Hematopoietic multipotent progenitor cell treated with erythropoietin and hydrocortisone succinate and interleukin-3 and kit ligand, for 15 days (in vitro differentiated cells): ENCODE measurements at regions not wholly inside any gene's neighbourhood (a gene's known extent, or its start where the extent isn't known, plus 50 kb on each side); places are given as distances from the start of the nearest gene placed in this dataset.
"Not testable (repeated sequence)": the region's sequence is repeated elsewhere in the genome, so short reads cannot be mapped to it uniquely, and the experiment has no call there.

Source experiments
- DNase-seq: peaks from one replicate; pipeline ENCODE4 v3.0.0-alpha.2; 2015; ENCODE audit warnings: low spot score

DNA sequence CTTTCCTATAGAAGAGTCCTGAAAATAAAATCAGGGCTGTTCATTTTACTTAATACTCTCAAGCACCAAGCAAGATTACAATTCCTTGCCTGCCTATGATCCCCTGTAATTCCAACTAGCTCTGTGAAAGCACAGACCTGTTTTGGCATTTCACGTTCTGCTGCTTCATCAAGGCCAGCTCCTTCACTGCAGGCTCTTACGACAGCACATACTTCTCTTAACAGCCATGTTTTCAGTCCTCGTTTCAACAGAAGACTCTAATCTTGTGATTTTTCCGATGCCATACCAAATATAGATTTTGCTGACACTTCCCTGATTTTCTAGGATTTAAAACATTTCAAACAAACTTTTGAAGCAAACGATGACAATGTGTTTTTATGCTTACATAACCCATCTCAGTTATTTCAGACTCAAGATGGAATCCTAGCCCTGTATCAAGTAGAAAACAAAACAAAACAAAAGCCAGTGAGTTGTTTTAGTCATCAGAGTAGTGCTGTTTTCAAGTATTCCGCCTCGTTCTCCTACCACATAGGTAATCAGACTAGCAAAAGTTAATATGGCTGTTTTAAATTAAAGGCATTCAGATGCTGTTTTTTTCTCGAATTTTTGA lies 616.5 kb upstream of the CITED2 start:
- DNase-seq = no peak

DNA sequence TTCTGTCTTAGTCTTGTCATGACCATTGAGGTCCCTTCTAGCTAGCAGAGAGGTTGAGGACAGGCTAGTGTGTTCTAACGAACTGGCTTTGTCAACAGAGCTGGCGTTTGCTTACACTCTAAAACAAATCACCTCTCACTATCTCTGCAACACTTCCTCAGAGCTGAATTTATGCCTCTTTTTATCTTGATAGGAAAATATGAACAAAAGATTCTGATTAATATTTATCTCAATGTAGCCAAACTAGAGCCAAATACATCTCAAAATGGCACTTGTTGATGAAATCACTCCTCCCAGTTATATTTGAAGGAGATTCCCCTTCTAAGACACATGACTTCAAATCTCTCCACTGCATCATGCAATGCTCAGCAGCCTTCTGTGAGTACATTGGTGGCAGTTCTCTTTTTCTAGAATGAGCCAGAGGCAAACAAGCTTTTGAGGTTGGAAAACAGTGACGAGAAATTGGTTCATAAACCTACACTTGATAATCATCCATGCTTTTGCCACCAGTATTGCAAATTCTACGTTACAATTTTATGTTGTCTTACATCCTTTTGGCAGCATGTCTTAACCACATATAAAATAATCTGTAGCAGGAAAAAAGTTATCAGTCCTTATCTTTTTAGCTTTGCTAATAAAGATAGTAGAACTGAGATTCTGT lies 615.7 kb upstream of the CITED2 start:
- DNase-seq = no peak

DNA sequence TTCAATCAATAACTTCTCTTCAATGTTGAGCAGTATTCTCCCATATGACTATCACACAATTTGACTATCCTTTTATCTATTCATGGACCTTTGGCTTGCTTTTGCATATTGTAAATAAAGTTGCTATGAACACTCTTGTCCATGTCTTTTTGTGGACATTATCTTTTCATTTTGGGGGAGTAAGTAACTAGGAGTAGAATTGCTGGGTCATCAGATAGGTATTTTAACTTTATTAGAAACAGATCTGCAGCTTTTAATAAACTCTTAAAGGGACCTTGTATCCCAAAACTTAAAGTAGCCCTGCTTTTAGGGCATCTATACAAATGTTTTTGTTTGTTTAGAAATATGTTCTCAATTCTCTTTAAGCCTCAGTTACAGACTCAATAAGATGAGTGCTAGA lies 614.2 kb upstream of the CITED2 start:
- DNase-seq = no peak

DNA sequence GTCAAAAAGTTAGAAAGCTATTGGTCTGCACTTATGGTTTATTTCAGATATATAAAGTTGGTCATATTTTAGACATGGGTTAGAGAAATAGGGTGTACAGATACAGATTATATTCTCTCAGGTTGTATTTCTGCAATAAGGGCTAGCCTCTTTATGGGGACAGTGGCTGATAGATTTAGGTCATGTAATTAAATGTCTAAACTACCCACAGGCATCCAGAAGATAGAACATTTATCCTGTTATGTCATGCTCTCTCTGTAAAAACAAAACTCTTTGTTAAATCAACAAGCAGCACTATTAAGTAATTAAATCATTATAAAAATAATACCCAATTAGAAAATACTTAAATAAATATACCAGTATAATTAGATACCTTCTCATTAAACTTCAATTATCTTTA lies 612.6 kb upstream of the CITED2 start:
- DNase-seq = no peak

DNA sequence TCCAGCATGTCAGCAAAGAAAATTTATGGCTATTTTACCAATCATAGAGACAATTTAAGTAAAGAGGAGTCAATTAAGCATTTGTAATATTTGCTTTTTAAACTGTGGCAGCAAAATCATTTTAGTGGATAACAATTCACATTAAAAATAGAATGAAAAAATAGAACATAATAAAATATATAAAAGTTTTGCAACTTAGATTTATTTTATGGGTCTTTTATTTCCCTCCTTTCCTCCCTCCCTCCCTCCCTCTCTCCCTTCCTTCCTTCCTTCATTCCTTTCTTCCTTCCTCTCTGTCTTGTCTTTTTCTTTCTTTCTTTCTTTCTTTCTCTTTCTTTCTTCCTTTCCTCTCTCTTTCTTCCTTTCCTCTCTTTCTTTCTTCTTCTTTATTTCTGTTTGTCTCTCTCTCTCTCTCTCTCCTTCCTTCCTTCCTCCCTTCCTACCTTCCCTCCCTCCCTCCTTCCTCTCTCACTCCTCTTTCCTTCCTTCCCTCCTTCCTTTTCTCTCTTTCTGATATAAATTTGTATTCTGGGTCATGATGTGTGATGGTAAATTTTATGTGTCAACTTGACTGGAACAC lies 610.9 kb upstream of the CITED2 start:
- DNase-seq = no peak

DNA sequence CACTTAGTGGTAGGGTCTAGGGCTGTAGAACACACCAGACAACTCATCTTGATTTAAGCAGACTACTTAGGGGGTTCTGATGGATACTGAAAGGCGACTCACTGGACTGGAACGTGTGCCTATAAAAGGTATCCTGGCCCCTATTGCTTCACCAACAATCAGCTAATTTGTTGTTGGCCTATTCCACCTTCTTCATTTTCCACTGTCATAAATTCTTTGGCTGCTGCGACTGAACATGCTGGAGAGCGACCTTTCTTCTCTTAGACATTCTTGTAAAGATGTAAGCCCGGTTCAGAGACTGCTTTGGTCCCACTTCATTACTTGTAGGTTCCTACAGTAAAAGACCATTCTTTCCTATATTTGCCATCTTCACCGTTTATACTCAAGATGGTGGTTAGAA lies 609.9 kb upstream of the CITED2 start:
- DNase-seq = no peak

GRCh38 chr6:139983555-139984276 lies 609.3 kb upstream of the CITED2 start:
- no peak for DNase-seq

- DNase-seq = no peak
These were observed 608.3 kb upstream of the CITED2 start for GRCh38 chr6:139982652-139983295.

GRCh38 chr6:139982195-139982594 lies 607.7 kb upstream of the CITED2 start:
- DNase-seq = no peak

GRCh38 chr6:139981768-139982181 lies 607.3 kb upstream of the CITED2 start:
- no peak for DNase-seq

DNA sequence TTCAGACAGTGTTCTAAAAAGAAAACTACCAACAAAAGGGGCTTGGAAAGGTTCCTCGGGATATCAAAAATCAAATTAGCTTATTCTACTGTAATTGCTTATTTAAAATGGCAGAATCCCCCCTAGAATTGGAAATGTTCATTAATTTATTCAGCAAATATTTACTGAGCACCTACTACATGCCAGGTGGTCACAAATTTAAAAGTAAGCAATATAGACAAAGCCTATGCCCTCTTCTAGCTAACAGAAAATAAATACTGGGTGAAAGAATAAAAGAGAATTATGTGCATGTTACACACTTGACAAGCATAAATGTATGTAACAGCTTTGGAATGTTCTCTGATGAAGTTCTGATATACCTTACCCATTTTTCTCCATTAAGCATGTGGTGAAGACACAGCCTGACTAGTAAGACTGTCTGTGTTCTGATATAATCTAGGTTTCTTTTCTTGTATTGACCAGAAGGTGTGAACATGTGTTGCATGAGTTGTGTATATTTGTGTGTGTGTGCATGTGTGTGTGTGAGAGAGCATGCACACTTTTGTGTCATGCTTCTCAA lies 606.7 kb upstream of the CITED2 start:
- no peak for DNase-seq

GRCh38 chr6:139980631-139981030 lies 606.2 kb upstream of the CITED2 start:
- DNase-seq = not testable (repeated sequence)

- no peak for DNase-seq
These were observed 604.7 kb upstream of the CITED2 start for GRCh38 chr6:139979021-139979725.

DNA sequence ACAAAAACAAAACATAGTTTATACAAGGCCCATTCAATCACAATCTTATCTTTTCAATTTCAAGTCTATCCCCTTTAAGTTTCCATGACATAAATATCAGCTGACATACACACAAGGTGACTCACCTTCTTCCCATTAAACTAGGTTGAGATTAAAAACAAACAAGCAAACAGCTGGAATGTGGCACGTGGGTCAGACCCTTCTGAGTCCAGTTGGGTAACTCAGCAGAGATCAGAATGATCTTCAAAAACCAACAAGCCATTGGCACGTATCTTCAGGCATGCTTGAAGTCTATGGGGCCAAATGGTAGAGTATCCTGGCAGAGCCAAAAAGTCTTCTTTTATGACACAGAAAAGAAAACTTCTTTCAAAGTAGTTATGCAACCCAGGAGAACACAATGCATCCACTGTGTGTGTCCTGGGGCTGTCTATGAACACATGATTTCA lies 603.5 kb upstream of the CITED2 start:
- no peak for DNase-seq

GRCh38 chr6:139973669-139974344 lies 599.4 kb upstream of the CITED2 start:
- no peak for DNase-seq

GRCh38 chr6:139972116-139972515 lies 597.7 kb upstream of the CITED2 start:
- DNase-seq = no peak

DNA sequence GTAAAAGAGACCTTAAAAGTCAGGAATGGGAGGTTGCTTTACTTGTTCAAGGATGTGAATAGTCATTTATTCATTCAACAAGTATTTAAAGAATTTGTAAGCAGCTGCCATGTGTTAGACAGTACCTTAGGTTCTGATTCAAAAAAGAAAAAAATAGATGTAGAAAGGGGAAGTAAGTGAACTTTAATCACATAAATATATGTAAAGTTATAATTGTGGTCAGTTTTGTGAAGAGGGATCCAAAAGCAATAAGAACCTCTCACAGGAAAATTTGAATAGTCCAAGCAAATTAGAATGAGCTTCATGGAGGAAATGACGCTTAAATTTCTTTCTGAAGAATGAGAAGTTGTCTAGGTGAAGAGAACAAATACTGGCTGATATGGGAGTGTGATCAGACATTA lies 596.1 kb upstream of the CITED2 start:
- no peak for DNase-seq

GRCh38 chr6:139967497-139967896 lies 593.0 kb upstream of the CITED2 start:
- DNase-seq = no peak

GRCh38 chr6:139965393-139965792 lies 590.9 kb upstream of the CITED2 start:
- no peak for DNase-seq

DNA sequence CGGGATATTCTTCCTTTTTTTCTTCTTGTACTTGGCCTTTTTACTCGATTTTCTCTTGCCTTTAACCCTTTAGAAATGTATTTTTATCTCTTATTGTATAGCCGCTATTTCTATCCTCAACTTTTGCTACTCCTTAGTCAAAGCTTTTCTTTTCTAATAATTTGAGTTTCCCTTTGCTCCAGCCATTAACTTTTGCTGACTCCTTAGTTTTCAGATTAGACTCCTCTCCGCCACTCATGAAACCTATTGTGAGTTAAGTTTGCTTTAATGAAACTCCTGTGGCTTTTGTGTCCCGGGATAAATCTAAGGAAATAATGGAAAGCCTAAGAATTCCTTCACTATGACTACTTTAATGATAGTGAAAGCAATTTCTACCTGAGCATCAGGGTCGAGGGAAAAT lies 590.3 kb upstream of the CITED2 start:
- no peak for DNase-seq
